T-helper 2 cell (primary cell): ENCODE measurements at regions not wholly inside any gene's neighbourhood (a gene's known extent, or its start where the extent isn't known, plus 50 kb on each side); places are given as distances from the start of the nearest gene placed in this dataset.
"Not testable (repeated sequence)": the region's sequence is repeated elsewhere in the genome, so short reads cannot be mapped to it uniquely, and the experiment has no call there.

ENCODE experiments used
- DNase-seq, 5 experiments: peaks; one replicate each; pipeline versions ENCODE4 v3.0.0 to v3.0.0-alpha.2; 2012 to 2022

DNA sequence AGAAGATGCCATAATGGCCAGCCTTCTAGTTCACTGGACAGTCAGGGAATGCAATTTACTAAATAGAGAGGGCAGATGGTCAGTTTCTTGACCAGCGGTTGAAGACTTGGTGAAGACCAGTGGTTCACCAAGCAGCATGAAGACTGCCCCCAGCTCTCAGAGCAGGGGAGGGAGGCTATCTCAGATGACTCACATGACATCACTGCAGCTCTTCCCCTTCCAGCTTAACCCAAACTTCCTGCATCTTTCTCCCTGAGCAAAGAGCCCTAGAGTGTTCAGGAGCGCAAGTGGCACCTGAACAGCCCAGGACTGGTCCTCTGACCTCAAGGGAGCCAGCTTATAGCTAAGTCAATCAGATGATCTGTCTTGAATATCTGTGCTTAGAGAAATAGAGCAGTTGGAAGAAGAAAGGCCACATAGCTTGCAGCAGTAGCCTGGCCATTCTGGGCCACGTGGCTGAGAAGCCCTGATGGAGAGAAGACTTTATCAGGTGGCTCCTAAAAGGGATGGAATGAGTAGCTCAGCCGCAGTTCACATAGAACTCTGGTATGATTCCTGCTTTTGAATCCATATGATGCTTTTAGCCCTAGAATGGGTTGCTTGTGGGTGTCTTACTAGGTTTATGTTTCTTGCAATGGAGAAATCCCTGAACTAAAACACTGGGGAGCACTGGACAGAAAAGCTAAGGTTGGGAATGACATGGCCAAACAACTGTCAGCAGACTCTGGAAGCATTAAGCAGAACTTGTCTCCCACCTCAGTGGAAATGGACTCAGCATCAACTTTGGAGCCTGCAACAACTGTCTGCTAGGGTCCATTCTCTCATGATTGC lies 392.1 kb upstream of the CCL2 start:
- no peak for DNase-seq

DNA sequence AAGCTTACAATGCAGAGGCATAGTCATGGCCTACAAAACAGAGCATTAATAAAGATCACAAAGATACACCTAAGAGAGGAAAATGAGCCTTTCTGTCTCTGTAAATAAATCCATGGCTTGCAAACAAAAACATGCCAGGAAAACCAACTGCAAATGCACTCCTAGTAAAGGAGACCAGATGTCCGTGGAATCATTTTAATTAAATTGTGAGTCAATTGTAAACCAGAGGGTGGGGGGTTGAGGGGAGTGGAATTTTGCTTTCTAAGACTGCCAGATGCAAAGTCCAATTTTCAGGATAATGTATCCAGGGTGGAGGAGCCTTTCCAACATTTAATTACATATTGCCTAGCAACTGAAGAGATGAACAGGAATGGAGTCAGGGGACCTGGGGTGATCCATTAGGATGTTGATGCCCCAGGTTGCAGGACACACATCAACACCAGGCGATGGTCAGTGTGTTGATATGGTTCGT lies 390.3 kb upstream of the CCL2 start:
- DNase-seq = no peak

DNA sequence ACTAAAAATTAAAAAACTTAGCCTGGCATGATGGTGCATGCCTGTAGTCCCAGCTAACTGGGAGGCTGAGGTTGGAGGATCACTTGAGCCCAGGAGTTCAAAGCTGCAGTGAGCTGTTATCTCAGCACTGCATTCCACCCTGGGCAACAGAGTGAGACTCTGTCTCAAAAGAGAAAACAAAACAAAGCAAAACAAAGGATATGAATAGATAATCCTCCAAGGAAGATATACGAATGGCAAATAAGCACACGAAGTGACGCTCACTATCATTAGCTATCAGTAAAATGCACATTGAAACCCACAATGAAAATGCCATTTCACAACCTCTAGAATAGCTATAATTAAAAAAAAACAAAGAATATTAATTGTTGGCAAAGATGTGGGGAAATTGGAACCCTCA lies 386.2 kb upstream of the CCL2 start:
- DNase-seq = no peak

DNA sequence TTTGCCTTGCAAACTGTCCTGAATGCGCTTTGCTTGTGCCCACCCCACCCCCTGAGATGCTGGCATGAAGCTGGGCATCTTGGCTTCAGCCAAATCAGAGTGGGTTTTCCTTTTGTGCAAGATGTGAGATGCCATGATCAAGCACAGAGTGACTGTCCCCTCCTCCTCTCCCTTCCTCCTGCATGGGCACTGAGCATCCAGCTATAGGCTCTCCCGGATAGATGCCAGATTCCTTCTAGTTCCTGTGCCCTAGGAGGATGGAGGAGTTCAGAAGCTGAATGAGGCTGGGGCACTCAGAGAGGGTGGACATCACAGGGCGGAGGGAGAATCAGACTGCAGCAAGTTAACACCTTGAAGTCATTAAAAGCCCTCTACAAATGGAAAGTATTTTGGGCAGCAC lies 384.1 kb upstream of the CCL2 start:
- DNase-seq = no peak

DNA sequence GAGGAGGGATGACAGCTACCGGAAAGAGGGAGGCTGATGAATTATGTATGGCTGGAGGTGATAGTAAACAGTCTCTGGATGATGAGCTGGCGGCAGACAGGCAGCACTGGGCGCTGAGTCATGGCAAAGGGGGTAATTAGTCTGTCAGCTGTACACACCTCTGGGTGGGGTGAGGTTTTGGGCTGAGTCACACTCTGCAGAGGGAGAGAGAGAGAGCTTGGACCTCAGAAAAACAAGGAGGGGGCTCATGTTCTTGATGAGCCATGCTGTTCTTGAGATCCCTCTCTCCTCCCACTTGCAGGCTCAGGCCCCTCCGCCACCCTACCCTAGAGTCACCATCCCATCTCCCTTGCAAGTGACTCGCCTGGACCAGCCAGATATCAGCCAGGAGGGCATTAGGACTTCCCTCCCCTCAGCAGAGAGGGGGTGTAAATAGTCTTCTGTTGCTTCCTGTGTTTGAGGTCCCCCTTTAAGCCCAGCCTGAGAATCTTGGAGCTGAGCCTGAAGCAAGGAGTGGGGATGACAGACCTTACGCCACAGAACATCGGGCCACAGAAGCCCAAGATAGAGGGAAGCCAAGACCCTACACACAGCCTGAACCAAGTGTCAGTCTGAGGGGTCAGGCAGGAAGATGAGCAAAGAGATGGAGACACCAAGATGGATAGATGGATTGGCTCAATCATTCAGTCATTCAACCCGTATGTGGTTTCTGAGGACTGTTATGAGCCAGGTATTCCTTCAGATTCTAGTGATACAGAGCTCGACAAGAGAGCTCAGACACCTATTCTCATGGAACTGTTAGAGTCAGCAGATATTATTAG lies 383.2 kb upstream of the CCL2 start:
- DNase-seq = no peak

DNA sequence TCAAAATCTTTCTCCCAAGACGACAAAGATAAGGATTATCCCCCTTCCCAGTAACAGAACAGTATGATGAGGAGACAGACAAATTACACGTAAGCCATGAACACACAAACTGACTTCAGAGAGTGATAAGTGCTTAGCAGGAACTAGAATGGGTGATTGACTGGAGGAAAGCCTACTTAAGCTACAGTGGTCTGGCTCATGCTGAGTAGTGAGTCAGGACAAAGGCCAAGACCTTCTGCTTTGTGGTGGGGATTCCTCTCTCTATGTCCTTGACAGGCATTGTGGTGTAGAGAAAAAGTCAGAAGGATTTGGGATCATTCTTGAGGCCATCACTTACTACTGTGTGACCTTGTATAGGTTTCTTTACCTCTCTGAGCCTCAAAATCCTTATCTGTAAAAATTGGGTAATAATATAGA lies 381.9 kb upstream of the CCL2 start:
- DNase-seq = no peak

DNA sequence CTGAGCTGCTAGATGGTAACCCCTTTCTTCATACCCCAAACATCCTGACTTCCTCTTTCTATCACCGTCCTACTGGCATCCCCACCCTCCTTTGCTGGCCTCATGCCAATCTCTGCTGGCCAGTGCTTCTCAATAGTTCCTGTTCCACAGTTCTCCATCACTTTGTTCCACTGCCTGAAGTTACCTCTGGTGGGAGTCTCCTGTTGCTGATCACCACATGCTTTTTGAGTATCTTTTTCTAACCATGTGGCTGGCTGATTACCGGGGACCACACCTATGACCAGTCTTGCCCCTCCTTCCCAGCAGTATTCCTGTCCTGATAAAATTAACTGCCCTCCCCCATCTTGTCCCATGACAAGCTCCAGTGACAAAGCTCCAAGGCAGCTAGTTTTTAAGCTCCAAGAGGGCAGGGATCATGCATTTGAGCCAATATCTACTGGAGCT lies 380.4 kb upstream of the CCL2 start:
- DNase-seq = no peak

DNA sequence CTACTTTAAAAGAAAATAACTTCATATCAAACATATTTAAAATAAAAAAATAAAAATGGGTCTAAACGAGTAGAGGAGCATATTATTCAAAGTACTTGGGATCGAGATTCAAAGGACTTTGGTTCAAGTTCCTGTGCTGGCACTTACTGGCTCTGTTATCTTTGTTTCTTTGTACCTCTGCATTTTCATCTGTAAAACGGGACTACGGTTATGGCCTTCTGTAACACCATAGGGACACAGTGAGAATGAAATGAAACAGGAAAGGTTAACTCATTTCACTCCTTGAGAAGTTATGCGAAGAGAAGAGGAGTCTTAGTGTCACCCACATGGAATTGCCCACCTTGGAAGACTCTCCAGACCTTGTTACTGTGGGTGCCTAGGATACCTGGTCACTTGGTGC lies 379.1 kb upstream of the CCL2 start:
- DNase-seq = no peak

DNA sequence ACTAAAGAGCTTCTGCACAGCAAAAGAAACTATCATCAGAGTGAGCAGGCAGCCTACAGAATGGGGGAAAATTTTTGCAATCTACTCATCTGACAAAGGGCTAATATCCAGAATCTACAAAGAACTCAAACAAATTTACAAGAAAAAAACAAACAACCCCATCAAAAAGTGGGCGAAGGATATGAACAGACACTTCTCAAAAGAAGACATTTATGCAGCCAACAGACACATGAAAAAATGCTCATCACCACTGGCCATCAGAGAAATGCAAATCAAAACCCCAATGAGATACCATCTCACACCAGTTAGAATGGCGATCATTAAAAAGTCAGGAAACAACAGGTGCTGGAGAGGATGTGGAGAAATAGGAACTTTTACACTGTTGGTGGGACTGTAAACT lies 372.8 kb upstream of the CCL2 start:
- not testable (repeated sequence) for DNase-seq

DNA sequence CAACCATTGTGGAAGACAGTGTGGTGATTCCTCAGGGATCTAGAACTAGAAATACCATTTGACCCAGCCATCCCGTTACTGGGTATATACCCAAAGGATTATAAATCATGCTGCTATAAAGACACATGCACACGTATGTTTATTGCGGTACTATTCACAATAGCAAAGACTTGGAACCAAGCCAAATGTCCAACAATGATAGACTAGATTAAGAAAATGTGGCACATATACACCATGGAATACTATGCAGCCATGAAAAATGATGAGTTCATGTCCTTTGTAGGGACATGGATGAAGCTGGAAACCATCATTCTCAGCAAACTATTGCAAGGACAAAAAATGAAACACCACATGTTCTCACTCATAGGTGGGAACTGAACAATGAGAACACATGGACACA lies 372.4 kb upstream of the CCL2 start:
- not testable (repeated sequence) for DNase-seq

DNA sequence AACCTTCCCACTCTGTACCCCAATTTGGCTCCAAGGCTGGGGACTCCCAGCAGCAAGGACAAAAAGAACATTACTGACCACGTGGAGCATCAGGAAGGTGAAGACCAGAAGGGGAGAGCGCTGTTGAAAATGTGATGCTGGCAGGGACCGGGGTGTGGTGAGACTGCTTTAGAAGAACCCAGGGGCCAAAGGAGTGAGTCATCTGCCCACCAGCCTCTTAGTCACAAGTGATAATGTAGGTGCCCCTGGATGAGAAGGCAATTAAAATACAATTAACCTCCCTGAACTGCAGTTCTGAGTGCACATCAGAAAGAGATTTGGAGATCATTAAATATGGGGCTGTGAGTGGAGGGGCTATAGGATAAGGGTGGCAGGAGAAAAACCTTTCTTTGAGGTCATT lies 366.6 kb upstream of the CCL2 start:
- DNase-seq = no peak

DNA sequence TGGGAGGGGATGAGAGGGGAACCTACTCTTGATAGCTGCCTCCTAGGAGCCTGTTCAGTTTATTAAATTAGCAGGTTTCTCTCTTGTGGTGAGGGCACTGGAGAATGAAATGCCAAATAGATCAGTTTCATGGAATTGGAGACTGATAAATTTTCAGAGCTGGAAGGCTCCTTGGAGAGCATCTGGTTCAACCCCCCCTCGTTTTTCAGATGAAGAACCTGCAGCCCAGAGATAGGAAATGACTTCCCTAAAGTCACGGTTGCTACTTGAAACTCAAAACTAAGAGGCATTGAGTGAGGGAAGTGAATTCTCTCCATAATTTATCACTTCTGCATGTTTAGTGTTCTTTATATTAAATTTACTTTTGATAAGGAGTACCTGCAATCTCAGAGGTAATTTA lies 366.0 kb upstream of the CCL2 start:
- no peak for DNase-seq

DNA sequence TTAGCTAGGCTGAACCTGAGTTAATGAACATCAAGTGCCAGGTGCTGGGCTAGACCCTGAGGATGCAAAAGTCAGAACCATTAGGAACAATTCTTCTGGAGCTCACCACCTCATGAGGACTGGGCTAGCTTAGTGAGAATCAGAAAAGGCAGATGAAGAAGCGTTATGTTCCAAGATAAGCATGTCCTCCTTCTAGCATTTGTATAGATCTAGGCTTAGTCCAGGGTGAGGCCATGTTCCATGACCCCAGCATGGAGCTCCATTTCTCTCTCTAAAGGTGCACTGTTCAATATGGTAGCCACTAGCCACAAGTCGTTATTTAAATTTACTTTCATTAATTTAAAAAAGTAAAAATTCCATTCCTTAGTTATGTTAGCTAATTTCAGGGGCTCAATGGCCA lies 365.3 kb upstream of the CCL2 start:
- DNase-seq = no peak

DNA sequence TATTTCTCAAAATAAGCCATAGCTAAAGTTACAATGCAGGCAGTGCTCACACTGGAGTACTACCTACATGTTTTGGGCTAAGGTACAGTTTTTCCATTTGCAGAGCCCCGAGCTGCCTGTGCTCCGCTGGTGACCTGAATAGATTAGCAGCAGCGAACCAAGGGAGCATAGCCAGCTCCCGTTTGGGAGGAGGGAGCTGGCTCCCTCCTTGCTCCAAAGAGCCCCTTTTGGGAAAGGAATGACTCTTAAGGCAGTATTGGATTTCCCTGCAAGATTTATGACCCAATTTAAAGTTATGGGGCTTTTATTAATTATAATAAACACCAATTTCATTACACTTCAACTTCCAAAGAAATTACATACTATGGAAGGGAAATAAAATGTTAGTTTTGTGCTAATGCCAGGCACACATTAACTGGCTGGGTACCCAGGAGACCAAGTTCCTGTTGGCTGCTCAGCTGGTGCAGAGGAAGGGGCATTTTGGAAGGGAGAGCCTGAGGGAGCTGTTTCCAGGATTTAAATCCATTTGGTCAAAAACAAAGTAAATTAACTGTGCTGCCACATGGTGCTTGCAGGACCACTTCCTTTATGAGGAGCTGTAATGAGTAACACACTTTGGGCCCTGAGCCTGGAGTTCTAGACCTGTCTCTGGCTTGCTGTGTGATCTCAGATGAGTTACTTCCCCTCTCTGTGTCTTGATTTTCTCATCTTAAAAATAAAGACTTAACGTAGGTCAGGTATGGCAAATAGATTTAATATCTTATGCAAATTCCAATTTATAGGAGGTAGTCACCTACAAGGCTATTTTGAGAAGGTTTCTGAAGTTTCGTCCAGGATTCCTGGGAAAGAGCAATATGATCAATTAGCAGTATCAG lies 362.1 kb upstream of the CCL2 start:
- no peak for DNase-seq

DNA sequence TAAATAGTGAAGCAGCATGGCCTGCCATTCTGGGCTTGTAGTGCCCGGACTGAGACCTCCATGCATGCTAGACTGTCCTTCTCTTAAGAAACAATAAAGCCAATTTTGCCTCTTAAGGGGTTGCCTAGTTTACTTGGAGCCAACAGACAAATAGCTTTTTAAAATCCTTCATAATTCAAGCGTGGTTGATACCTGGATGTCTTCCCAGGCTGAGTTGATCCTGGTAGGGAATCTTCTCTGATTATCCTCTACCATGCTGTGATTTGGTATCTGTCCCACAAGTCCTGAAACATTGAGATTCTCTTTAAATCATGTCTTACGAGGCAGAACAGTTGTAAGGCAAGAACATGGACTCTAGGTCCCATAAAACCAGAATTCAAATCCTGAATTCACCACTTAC lies 359.6 kb upstream of the CCL2 start:
- DNase-seq = no peak

DNA sequence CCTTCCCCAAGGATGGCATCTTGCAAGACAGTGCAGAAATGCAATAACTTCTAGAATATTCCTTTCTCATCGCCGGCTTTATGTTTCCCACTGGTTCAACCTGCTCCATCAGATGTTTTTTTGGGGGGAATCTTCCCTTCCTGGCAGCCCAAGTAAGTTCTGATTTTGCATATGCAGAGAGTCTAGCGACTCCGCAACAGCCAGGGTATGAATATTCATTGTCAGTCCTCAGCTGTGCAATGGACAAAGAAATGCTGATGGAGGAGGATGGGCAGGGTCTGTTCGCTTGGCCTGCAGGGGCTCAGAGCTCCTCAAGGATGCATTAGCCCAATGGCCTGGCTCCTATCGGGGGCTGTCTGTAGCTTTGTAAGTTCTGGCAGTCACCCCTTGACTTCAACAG lies 358.8 kb upstream of the CCL2 start:
- no peak for DNase-seq

DNA sequence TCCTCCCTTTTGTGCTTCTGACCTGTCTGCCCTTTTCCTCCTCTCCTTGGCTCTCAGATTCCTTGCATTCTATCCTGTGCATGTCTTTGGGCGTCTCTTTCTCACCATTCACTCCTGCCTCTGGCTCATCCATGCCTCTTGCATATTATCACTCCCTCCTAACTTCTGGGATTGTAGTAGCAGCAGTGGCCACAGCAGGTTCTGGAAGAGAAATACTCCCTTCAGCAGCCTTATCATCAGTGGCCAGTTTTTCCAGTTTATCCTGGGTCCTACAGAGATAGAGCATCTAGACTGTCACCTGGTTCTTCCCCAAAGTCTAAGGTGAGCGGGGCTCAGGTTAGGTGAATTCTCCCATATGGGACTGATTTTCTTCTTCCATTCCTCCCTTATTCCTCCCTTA lies 354.0 kb upstream of the CCL2 start:
- no peak for DNase-seq

DNA sequence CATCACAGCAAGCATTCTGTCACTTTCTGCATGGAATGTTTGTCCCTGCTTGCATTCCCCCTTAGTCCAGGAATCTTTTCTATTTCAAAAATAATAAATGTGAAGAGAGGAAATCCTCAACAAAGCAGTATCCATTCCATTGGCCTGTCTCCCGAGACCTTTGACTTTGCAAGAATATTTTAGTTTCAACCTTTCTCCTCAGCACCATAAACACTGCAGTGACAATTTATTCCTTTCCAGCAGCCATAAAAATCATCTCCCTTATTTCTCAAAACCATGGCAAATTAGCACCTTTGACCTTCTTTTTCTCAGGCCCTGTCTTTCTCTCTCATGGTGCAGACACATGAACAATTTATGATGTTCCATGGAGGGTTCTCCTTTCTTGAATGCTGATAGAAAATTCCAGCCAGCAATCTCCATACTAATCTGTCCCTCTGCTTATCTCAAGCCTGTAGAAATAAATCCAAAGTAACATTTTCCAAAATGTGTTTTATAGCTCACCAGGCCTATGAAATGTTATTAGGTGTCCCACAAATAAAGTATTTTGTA lies 352.1 kb upstream of the CCL2 start:
- DNase-seq = no peak

DNA sequence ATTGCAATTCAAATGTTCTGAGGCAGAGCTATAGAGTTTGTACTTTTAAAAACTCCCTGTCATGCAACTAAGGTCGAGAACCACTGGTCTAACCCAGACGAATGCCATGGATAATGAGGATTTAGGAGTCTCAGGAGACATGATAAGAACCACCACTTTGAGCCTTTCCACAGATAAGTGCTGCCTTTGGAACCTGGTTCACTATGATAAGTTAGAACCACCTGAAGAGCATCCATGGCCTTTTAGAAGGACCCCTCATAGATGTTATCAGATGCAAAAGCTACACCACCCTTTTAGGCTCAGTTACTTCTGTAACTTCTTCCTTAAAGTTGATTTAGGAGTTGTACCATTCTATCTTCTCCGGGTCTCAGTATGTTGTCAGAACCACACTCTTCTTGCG lies 350.6 kb upstream of the CCL2 start:
- DNase-seq = no peak

DNA sequence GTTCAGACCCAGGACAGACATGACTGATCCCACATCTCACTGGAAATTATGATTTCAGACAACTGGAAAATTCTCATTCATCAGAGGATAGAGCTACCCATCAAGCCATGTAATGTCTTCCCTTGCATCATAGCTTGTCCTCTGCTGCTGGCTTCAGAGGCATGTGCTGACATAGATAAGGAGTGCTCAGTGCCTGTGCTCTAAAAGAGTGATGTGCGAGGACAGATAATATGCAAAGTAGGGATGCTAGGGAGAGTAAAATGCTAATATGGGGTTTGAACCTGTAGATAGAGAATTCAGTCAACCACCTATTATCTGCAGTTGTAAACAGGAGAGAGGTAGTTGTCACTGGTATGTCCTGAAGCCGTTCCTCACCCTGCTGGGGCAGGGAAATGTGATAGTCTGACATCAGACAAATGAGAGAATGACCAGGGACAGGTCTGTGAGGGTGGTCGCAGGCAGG lies 349.7 kb upstream of the CCL2 start:
- DNase-seq = no peak

DNA sequence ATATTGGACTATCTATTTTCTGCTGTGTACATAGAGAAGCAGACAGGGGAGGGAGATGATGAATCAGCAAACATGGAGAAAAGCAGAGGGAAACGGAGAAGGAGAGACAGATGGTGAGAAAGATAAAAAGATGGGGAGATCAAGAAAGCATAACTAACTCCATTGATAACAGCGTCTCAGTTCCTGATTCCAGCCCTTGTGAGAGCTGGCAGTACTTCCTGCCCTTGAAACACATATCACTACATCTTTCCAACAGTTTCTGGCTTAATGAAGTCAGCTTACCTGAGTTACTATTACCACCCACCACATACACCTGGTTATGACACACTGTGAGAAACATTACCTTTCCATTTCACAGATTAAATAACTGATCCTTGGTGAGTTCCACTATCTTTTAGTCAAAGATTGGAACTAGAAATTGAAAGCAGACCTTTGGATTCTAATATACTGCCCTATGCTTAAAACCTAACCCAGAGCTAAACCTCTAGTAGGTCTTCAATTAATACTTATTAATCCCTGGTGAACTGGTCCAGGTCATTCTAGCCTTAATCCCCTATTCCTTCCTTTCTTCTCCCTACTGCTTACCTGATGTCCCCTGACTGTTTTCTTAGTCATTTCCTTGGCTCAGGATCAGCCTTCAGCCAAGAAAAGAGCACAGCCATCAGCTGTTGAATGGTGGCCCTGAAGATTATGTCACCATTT lies 346.6 kb upstream of the CCL2 start:
- DNase-seq = no peak
